HepG2 (cell line): ENCODE measurements at regions not wholly inside any gene's neighbourhood (a gene's known extent, or its start where the extent isn't known, plus 50 kb on each side); places are given as distances from the start of the nearest gene placed in this dataset.

ENCODE experiments used
- ATAC-seq: fragments of 200-7000 bp; cut with Tn5 transposase; 3 replicates; pipeline ENCODE4 v1.9.1; 2020; ENCODE audit warnings: mild to moderate bottlenecking, moderate library complexity
- BruUV-seq: library from RNA; stranded (reverse); fragments of 400-500 nt; replicated peaks from 2 replicates; lab custom pipeline; 2021; lab: Mats Ljungman, UMichigan
- CTCF ChIA-PET: fragments of 300-600 bp; formaldehyde crosslinking; extraction: SDS; loops from one replicate; lab custom pipeline; 2021; ENCODE audit warnings: low total read pairs, inconsistent platforms, low intra/inter-chr PET ratio; lab: Yijun Ruan, JAX
- POLR2A ChIA-PET: fragments of 350-600 bp; sonication (Branson Sonifier 250); formaldehyde crosslinking; loops from one replicate; lab custom pipeline; 2020; ENCODE audit warnings: antibody characterized with exemption, inconsistent platforms; lab: Yijun Ruan, JAX
- DNase-seq: peaks from one replicate; pipeline ENCODE4 v3.0.0-alpha.2; 2015; ENCODE audit warnings: low spot score
- FAIRE-seq: peaks from 3 replicates; lab custom pipeline; 2011; peaks lifted over from hg19 to GRCh38; lab: Jason Lieb, UNC
- H2AFZ ChIP-seq: one replicate; pipeline ENCODE4 v1.6.1; 2011; ENCODE audit warnings: low read length, inconsistent platforms
- H3K27ac ChIP-seq: fragments of 300-600 bp; 3 replicates; pipeline ENCODE4 v1.8.0; 2011; ENCODE audit warnings: mixed run types, mild to moderate bottlenecking, mixed read lengths, low read length, inconsistent platforms; ENCODE audit not compliant: insufficient read depth; ENCODE audit errors: extremely low read length
- H3K27me3 ChIP-seq, 2 experiments: fragments of 200-600 bp in 1 of 2; 2 replicates in 1 of 2; 3 replicates in 1 of 2; pipeline versions ENCODE4 v1.6.0 to v1.8.0; 2011; ENCODE audit warnings: low read length in 2 of 2, mild to moderate bottlenecking in 2 of 2, moderate library complexity in 2 of 2, inconsistent platforms in 1 of 2; ENCODE audit not compliant: insufficient read depth in 2 of 2, control insufficient read depth in 1 of 2
- H3K36me3 ChIP-seq, 2 experiments: fragments of 200-600 bp in 1 of 2; replicated peaks in 1 of 2; 2 replicates in 1 of 2; 3 replicates in 1 of 2; pipeline versions ENCODE4 v1.5.1 to v1.8.0; 2011; ENCODE audit warnings: low read length in 2 of 2, inconsistent platforms in 1 of 2; ENCODE audit not compliant: insufficient read depth in 2 of 2, control insufficient read depth in 1 of 2
- H3K4me1 ChIP-seq: 2 replicates; pipeline ENCODE4 v1.5.1; 2012; ENCODE audit warnings: low read length, inconsistent platforms; ENCODE audit not compliant: insufficient read depth
- H3K4me2 ChIP-seq: 2 replicates; pipeline ENCODE4 v1.6.0; 2011; ENCODE audit warnings: low read depth, low read length, inconsistent platforms
- H3K4me3 ChIP-seq, 3 experiments: fragments of 200-600 bp in 1 of 3; sonication (generic), shearing (Covaris generic) in 1 of 3; replicated peaks in 1 of 3; 2 replicates each; pipeline ENCODE4 v1.5.1; 2011 to 2016; ENCODE audit warnings: low read length in 3 of 3, inconsistent platforms in 2 of 3, low read depth in 2 of 3, mild to moderate bottlenecking in 2 of 3, control low read depth in 1 of 3, mixed read lengths in 1 of 3; ENCODE audit not compliant: insufficient read depth in 1 of 3
- H3K79me2 ChIP-seq: one replicate; pipeline ENCODE4 v1.6.1; 2011; ENCODE audit warnings: low read length, inconsistent platforms; ENCODE audit not compliant: insufficient read depth
- H3K9ac ChIP-seq: 2 replicates; pipeline ENCODE4 v1.6.0; 2011; ENCODE audit warnings: mild to moderate bottlenecking, low read depth, low read length, inconsistent platforms; ENCODE audit not compliant: insufficient read depth
- H3K9me3 ChIP-seq: 2 replicates; pipeline ENCODE4 v1.5.1; 2012; ENCODE audit warnings: mild to moderate bottlenecking, low read length
- H4K20me1 ChIP-seq: 2 replicates; pipeline ENCODE4 v1.6.0; 2011; ENCODE audit warnings: inconsistent platforms, mild to moderate bottlenecking, low read length, moderate library complexity; ENCODE audit not compliant: insufficient read depth
- ARNT ChIP-seq: fragments of 450-650 bp; IDR thresholded peaks from 2 replicates; pipeline ENCODE4 v1.6.1; 2017
- MAFF ChIP-seq: IDR thresholded peaks from 2 replicates; pipeline ENCODE4 v1.6.1; 2011; ENCODE audit warnings: low read depth, low read length, improper control_type of control experiment
- MAFK ChIP-seq, 2 experiments: IDR thresholded peaks in 1 of 2; conservative IDR thresholded peaks in 1 of 2; 2 replicates each; pipeline ENCODE4 v1.6.1; 2011; ENCODE audit warnings: improper control_type of control experiment in 2 of 2, low read length in 2 of 2
- MXD4 ChIP-seq: IDR thresholded peaks from 2 replicates; pipeline ENCODE4 v1.6.1; 2016; ENCODE audit warnings: mild to moderate bottlenecking, missing biosample characterization, missing genetic modification reagents
- PATZ1 ChIP-seq: sonication (generic); formaldehyde crosslinking; IDR thresholded peaks from 2 replicates; pipeline ENCODE4 v1.4.0; 2020; ENCODE audit warnings: missing genetic modification reagents
- RNF2 ChIP-seq: fragments of 450-650 bp; conservative IDR thresholded peaks from 2 replicates; pipeline ENCODE4 v1.6.1; 2016; ENCODE audit warnings: low read depth
- ZBTB21 ChIP-seq: sonication (generic); formaldehyde crosslinking; IDR thresholded peaks from 2 replicates; pipeline ENCODE4 v1.4.0; 2020; ENCODE audit warnings: missing genetic modification reagents
- ZNF761 ChIP-seq: sonication (generic); formaldehyde crosslinking; conservative IDR thresholded peaks from 2 replicates; pipeline ENCODE4 v1.4.0; 2020; ENCODE audit warnings: mild to moderate bottlenecking, missing genetic modification reagents
- ZNF781 ChIP-seq: sonication (generic); formaldehyde crosslinking; IDR thresholded peaks from 2 replicates; pipeline ENCODE4 v1.5.1; 2020; ENCODE audit warnings: borderline replicate concordance, mild to moderate bottlenecking, missing genetic modification reagents; ENCODE audit errors: not compliant biosample characterization
- ZNF850 ChIP-seq: sonication (generic); formaldehyde crosslinking; conservative IDR thresholded peaks from 2 replicates; pipeline ENCODE4 v1.9.0; 2021; ENCODE audit warnings: mild to moderate bottlenecking, missing genetic modification reagents
- ZNF879 ChIP-seq: sonication (generic); formaldehyde crosslinking; IDR thresholded peaks from 2 replicates; pipeline ENCODE4 v1.8.1; 2023; ENCODE audit warnings: missing genetic modification reagents
- ZZZ3 ChIP-seq: sonication (generic); formaldehyde crosslinking; IDR thresholded peaks from 2 replicates; pipeline ENCODE4 v1.4.0; 2020; ENCODE audit warnings: missing genetic modification reagents, mild to moderate bottlenecking, borderline replicate concordance
- WGBS: methylation state at CpG from one replicate; pipeline ENCODE4 v1.1.6; 2017; ENCODE audit warnings: low lambda C conversion rate; 5-methylcytosine and 5-hydroxymethylcytosine counted together
- in situ Hi-C: cut with HindIII; loops from 2 replicates; pipeline ENCODE4 v1.10.0; 2017; ENCODE audit warnings: low pct_unique_long_range_greater_than_20kb; ENCODE audit not compliant: extremely low pct_ligation_motif_present
- intact Hi-C: fragments of 100-400 bp; cut with micrococcal nuclease; formaldehyde crosslinking; loops from one replicate; pipeline ENCODE4 v1.10.0; 2022; ENCODE audit not compliant: unreplicated experiment
- TF ChIP-seq, protein P1 (sequence below): sonication (generic); formaldehyde crosslinking; IDR thresholded peaks from 2 replicates; pipeline ENCODE4 v1.4.0; 2020; ENCODE audit warnings: missing genetic modification reagents
- TF ChIP-seq, protein P2 (sequence below): sonication (generic); formaldehyde crosslinking; IDR thresholded peaks from 2 replicates; pipeline ENCODE4 v1.4.0; 2020; ENCODE audit warnings: missing genetic modification reagents

DNA sequence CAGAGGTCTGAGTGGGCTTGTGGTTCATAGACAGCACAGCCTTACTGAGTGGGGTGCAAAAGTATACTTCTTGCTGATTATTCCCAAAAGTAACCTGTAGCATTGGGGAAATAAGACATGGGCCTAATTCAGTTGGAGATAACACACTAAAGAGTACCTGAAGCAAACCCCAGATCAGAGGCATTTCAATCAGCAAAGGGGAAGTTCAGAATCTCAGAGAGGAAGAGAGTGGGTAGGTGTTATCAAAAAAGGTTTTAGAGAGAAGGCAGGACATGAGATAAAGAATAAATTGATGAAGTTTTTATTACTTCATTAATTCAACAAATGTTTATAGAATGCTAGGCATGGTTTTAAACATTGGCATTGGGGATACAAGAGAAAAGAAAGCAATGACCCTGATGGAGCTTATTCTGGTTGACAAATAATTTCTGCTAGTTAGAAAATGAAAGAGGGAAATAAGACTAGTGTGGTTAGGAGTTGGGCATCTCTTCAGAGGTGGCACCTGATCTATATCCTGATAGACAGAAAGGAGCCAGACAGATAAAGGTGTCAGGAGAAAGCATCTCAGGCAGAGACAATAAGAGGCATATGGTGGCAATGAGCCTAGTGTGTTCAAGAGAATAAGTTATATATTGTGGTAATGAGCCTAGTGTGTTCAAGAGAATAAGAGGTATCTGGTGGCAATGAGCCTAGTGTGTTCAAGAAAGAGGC, 153.8 kb upstream of the SETBP1 start:
- no peak overlapping the region for H3K27ac ChIP-seq
- DNase-seq (no peak), FAIRE-seq (no peak), ATAC-seq (no peak)
- no peak for TF ChIP-seq ARNT
- no peak for TF ChIP-seq MAFK (conservative IDR thresholded peaks at IDR 0.05 in 1 of 2, IDR thresholded peaks at IDR 0.05 in 1 of 2; ENCODE audit: low read length in 2 of 2)
- TF ChIP-seq MAFF, result no peak
- no peak for TF ChIP-seq ZZZ3 (CRISPR knock-in tag)
- TF ChIP-seq RNF2, result no peak
- no peak for TF ChIP-seq ZBTB21 (CRISPR knock-in tag)
- no peak for TF ChIP-seq ZNF761 (CRISPR knock-in tag)
- H3K27me3 ChIP-seq, result no peaks in the 10 kb centered on the region; a peak in 1 of 5 replicates
- peaks cover 15% of the 10 kb centered on the region; the same call in 1 of the 2 replicates for H3K9me3 ChIP-seq
- H3K79me2 ChIP-seq, result no peaks in the 10 kb centered on the region
- no peaks in the 10 kb centered on the region for H3K36me3 ChIP-seq
- intact Hi-C loops (no loop called here), in situ Hi-C loops (no loop called here)
- no peaks in the 10 kb centered on the region for H3K4me1 ChIP-seq
- POLR2A ChIA-PET, result no interaction called here
- CTCF ChIA-PET, result no interaction called here
- H3K9ac ChIP-seq, result no peak overlapping the region
- BruUV-seq, result no TSS peak
- no peak overlapping the region for H3K4me2 ChIP-seq
- no peaks in the 10 kb centered on the region for H4K20me1 ChIP-seq
- H2AFZ ChIP-seq, result no peak overlapping the region
- H3K4me3 ChIP-seq, result no peak overlapping the region

DNA sequence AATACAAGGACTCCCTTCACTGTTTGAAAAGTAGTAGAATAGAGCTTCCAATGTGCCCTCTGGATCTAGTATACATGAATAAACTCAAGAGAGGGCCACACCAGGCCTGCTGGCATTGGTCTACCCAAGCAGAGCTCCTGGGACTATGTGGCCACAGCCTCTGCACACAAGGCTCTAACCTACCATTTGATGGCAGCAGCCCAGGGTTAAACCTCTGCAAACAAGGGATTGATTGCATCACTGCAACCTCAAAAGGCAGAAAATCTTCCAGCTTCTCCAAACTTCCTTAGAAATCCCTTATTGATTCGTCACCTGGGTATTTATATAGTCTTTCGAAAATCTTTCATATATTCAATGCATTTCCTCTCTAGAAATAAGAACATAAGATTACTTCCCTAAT, 147.6 kb upstream of the SETBP1 start:
- CTCF ChIA-PET, result no interaction called here
- H2AFZ ChIP-seq, result no peak overlapping the region
- ATAC-seq, result no peak
- WGBS, result 8% methylated on average over 2 of the region's 2 CpGs
- TF ChIP-seq ZNF781, result no peak
- TF ChIP-seq, protein P1, sequence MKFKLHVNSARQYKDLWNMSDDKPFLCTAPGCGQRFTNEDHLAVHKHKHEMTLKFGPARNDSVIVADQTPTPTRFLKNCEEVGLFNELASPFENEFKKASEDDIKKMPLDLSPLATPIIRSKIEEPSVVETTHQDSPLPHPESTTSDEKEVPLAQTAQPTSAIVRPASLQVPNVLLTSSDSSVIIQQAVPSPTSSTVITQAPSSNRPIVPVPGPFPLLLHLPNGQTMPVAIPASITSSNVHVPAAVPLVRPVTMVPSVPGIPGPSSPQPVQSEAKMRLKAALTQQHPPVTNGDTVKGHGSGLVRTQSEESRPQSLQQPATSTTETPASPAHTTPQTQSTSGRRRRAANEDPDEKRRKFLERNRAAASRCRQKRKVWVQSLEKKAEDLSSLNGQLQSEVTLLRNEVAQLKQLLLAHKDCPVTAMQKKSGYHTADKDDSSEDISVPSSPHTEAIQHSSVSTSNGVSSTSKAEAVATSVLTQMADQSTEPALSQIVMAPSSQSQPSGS (CRISPR knock-in tag), result no peak
- TF ChIP-seq, protein P2, sequence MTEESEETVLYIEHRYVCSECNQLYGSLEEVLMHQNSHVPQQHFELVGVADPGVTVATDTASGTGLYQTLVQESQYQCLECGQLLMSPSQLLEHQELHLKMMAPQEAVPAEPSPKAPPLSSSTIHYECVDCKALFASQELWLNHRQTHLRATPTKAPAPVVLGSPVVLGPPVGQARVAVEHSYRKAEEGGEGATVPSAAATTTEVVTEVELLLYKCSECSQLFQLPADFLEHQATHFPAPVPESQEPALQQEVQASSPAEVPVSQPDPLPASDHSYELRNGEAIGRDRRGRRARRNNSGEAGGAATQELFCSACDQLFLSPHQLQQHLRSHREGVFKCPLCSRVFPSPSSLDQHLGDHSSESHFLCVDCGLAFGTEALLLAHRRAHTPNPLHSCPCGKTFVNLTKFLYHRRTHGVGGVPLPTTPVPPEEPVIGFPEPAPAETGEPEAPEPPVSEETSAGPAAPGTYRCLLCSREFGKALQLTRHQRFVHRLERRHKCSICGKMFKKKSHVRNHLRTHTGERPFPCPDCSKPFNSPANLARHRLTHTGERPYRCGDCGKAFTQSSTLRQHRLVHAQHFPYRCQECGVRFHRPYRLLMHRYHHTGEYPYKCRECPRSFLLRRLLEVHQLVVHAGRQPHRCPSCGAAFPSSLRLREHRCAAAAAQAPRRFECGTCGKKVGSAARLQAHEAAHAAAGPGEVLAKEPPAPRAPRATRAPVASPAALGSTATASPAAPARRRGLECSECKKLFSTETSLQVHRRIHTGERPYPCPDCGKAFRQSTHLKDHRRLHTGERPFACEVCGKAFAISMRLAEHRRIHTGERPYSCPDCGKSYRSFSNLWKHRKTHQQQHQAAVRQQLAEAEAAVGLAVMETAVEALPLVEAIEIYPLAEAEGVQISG (CRISPR knock-in tag), result no peak
- no peak for TF ChIP-seq MXD4 (CRISPR knock-in tag)
- no peak for TF ChIP-seq ZNF850
- no peak for TF ChIP-seq ZNF879
- TF ChIP-seq PATZ1, result no peak
- no peaks in the 10 kb centered on the region for H4K20me1 ChIP-seq
- intact Hi-C loops (no loop called here), in situ Hi-C loops (no loop called here)
- H3K9ac ChIP-seq, result no peak overlapping the region
- no TSS peak for BruUV-seq
- H3K4me2 ChIP-seq, result no peak overlapping the region
- H3K4me3 ChIP-seq, result no peak overlapping the region
- H3K27me3 ChIP-seq, result no peaks in the 10 kb centered on the region
- no peaks in the 10 kb centered on the region for H3K79me2 ChIP-seq
- no peaks in the 10 kb centered on the region for H3K4me1 ChIP-seq
- H3K9me3 ChIP-seq, result peaks cover 19% of the 10 kb centered on the region
- no peak for DNase-seq
- no peaks in the 10 kb centered on the region for H3K36me3 ChIP-seq
- POLR2A ChIA-PET, result no interaction called here
- H3K27ac ChIP-seq, result no peak overlapping the region
- no peak for FAIRE-seq
